ENCODE measurements at regions not wholly inside any gene's neighbourhood (a gene's known extent, or its start where the extent isn't known, plus 50 kb on each side); places are given as distances from the start of the nearest gene placed in this dataset.
"Not testable (repeated sequence)": the region's sequence is repeated elsewhere in the genome, so short reads cannot be mapped to it uniquely, and the experiment has no call there.

GRCh38 chr12:73716143-73716542, 821.5 kb upstream of the ATXN7L3B start:
- not testable (repeated sequence) for H3K4me1 ChIP-seq (ENCODE audit: low read length); H3K27ac ChIP-seq (ENCODE audit: low read length); H3K9ac ChIP-seq (ENCODE audit: low read length); H3K9me3 ChIP-seq (ENCODE audit: low read length); H3K4me2 ChIP-seq (ENCODE audit: low read depth, low read length, poor library complexity, severe bottlenecking); H3K36me3 ChIP-seq (ENCODE audit: insufficient read depth, low read length); H3K27me3 ChIP-seq (ENCODE audit: low read length); H3K4me3 ChIP-seq (ENCODE audit: low read length); DNase-seq; H3K79me2 ChIP-seq (ENCODE audit: low read length); H3K9me2 ChIP-seq (replicated peaks; ENCODE audit: insufficient read depth, low read length); H2AFZ ChIP-seq (ENCODE audit: low read length); H4K20me1 ChIP-seq (ENCODE audit: insufficient read depth, low read depth, low read length)

DNA sequence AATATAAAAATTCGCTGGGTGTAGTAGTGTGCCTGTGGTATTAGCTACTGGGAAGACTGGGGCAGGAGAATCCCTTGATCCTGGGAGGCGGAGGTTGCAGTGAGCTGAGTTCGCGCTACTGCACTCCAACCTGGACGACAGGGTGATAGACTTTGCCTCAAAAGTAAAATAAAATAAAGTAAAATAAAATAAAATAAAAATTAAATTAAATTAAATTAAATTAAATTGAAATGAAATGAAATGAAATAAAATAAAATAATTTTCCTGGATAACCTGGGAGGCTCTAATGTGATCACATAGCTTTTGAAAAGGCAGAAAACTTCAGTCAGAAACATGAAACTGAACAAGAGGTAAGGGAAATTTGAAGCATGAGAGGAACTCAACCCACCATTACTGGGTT, 818.4 kb upstream of the ATXN7L3B start:
- Histone ChIP-seq H3K4me1 (ENCODE audit: low read length) (no peaks in the 10 kb centered on the region), H3K4me2 (ENCODE audit: low read depth, low read length, poor library complexity, severe bottlenecking) (no peak overlapping the region), H3K9me3 (ENCODE audit: low read length) (peaks cover 11% of the 10 kb centered on the region), H3K36me3 (ENCODE audit: insufficient read depth, low read length) (no peaks in the 10 kb centered on the region), H3K27ac (ENCODE audit: low read length) (no peak overlapping the region), H4K20me1 (ENCODE audit: insufficient read depth, low read depth, low read length) (no peaks in the 10 kb centered on the region), H3K79me2 (ENCODE audit: low read length) (no peaks in the 10 kb centered on the region), H2AFZ (ENCODE audit: low read length) (no peak overlapping the region), H3K27me3 (ENCODE audit: low read length) (no peaks in the 10 kb centered on the region), H3K9me2 (replicated peaks; ENCODE audit: insufficient read depth, low read length) (0 out of 2 replicates have a peak, but pooled peaks cover 3% of the 10 kb centered on the region), H3K4me3 (ENCODE audit: low read length) (no peak overlapping the region), H3K9ac (ENCODE audit: low read length) (no peak overlapping the region)
- DNase-seq, result no peak

DNA sequence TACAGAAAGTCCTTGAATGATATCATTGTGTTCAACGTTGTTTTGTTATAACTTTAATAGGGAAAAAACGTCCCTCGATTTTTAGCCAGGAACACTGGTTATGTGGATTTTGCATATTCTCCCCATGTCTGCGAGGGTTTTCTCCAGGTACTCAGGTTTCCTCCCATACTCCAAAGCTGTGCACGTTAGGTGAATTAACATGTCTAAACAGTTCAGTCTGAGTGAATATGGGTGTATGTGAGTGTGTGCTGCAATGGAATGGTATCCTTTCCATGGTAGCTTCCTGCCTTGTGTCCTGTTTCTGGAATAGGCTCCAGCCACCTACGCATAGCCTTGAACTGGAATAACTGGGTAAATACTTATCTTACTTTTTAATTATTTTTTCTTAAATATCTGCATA, 810.8 kb upstream of the ATXN7L3B start:
- no peak overlapping the region for H3K27ac ChIP-seq (ENCODE audit: low read length)
- no peaks in the 10 kb centered on the region for H3K36me3 ChIP-seq (ENCODE audit: insufficient read depth, low read length)
- no peak overlapping the region for H2AFZ ChIP-seq (ENCODE audit: low read length)

DNA sequence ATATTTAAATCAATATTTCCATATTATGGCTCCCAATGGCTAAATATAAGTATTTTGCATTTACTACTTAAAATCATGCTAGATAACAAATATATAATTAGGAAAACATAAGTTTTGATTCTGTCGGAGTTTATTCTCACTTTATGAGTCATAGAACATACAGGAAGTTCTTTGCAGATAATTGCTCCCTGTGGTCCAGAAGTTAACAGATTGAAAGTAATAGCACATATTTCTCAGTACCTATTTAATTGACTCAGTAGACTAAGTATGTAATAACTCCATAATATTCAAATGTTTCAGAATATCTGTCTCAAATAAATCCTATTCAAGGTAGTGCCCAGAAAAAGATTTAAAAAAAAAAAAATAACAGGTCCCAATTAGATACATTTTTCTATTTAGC, 806.0 kb upstream of the ATXN7L3B start:
- DNase-seq, result no peak
- Histone ChIP-seq H3K4me3 (ENCODE audit: low read length) (no peak overlapping the region), H4K20me1 (ENCODE audit: insufficient read depth, low read depth, low read length) (no peaks in the 10 kb centered on the region), H3K4me2 (ENCODE audit: low read depth, low read length, poor library complexity, severe bottlenecking) (no peak overlapping the region), H3K36me3 (ENCODE audit: insufficient read depth, low read length) (no peaks in the 10 kb centered on the region), H3K79me2 (ENCODE audit: low read length) (no peaks in the 10 kb centered on the region), H3K27ac (ENCODE audit: low read length) (no peak overlapping the region), H3K27me3 (ENCODE audit: low read length) (no peaks in the 10 kb centered on the region), H3K9ac (ENCODE audit: low read length) (no peak overlapping the region), H3K9me2 (replicated peaks; ENCODE audit: insufficient read depth, low read length) (no peaks in the 10 kb centered on the region), H3K9me3 (ENCODE audit: low read length) (peaks cover 27% of the 10 kb centered on the region; the same call in 1 of the 2 replicates), H3K4me1 (ENCODE audit: low read length) (no peaks in the 10 kb centered on the region), H2AFZ (ENCODE audit: low read length) (no peak overlapping the region)

More for the DNA sequence above, 810.8 kb upstream of the ATXN7L3B start:
- Histone ChIP-seq H4K20me1 (ENCODE audit: insufficient read depth, low read depth, low read length) (no peaks in the 10 kb centered on the region), H3K27me3 (ENCODE audit: low read length) (no peaks in the 10 kb centered on the region), H3K4me3 (ENCODE audit: low read length) (no peak overlapping the region), H3K9ac (ENCODE audit: low read length) (no peak overlapping the region), H3K4me1 (ENCODE audit: low read length) (no peaks in the 10 kb centered on the region), H3K79me2 (ENCODE audit: low read length) (no peaks in the 10 kb centered on the region), H3K9me3 (ENCODE audit: low read length) (peaks cover 27% of the 10 kb centered on the region; the same call in 1 of the 2 replicates), H3K4me2 (ENCODE audit: low read depth, low read length, poor library complexity, severe bottlenecking) (no peak overlapping the region), H3K9me2 (replicated peaks; ENCODE audit: insufficient read depth, low read length) (0 out of 2 replicates have a peak, but pooled peaks cover 3% of the 10 kb centered on the region)
- no peak for DNase-seq

DNA sequence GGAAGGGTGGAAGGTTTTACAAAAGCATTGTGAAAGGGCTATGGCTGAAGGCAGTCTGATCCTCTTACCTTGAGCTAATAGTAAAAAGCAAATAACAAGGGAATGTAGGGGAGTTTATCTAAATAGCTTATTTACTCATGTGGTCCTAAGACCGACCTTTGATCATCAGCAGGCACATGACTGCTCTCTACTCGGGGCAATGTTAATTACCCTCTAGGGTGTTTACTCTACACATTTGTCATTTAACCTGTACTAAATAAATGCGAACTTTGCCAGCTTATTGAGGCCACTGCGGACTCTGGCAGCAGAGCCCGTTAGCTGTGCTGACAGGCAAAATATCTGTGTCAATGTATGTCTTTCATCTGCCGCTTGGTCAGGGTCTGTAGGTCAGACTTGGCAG, 768.3 kb upstream of the ATXN7L3B start:
- Histone ChIP-seq H3K9ac (ENCODE audit: low read length) (no peak overlapping the region), H3K27ac (ENCODE audit: low read length) (no peak overlapping the region), H4K20me1 (ENCODE audit: insufficient read depth, low read depth, low read length) (no peaks in the 10 kb centered on the region), H3K79me2 (ENCODE audit: low read length) (no peaks in the 10 kb centered on the region), H3K4me3 (ENCODE audit: low read length) (no peak overlapping the region), H2AFZ (ENCODE audit: low read length) (no peak overlapping the region), H3K4me2 (ENCODE audit: low read depth, low read length, poor library complexity, severe bottlenecking) (no peak overlapping the region), H3K27me3 (ENCODE audit: low read length) (no peaks in the 10 kb centered on the region), H3K4me1 (ENCODE audit: low read length) (no peaks in the 10 kb centered on the region), H3K9me2 (replicated peaks; ENCODE audit: insufficient read depth, low read length) (no peaks in the 10 kb centered on the region), H3K36me3 (ENCODE audit: insufficient read depth, low read length) (no peaks in the 10 kb centered on the region), H3K9me3 (ENCODE audit: low read length) (peaks cover 33% of the 10 kb centered on the region)
- DNase-seq, result no peak

DNA sequence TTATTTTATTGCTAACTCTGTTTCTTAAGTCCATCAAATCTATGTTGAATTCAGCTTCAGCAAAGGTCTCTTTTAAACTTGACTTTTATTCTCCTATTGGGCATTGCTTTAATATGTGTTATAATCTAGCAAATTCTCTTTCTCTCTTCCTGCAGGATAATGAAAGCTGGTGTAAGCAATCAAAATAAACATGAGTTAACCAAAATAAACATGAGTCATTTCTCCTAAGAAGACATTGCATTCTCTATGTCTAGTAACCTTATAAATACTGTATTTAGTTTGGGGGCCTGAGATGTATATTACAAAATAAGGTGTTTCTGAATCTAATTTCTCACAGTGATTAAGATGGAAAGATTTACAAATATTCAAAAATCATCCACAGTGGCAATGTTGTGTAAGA, 739.1 kb upstream of the ATXN7L3B start:
- Histone ChIP-seq H3K27me3 (ENCODE audit: low read length) (no peaks in the 10 kb centered on the region), H3K4me3 (ENCODE audit: low read length) (no peak overlapping the region), H3K4me2 (ENCODE audit: low read depth, low read length, poor library complexity, severe bottlenecking) (no peak overlapping the region), H3K79me2 (ENCODE audit: low read length) (no peaks in the 10 kb centered on the region), H3K4me1 (ENCODE audit: low read length) (no peaks in the 10 kb centered on the region), H2AFZ (ENCODE audit: low read length) (no peak overlapping the region), H3K9ac (ENCODE audit: low read length) (no peak overlapping the region), H3K9me2 (replicated peaks; ENCODE audit: insufficient read depth, low read length) (no peaks in the 10 kb centered on the region), H3K27ac (ENCODE audit: low read length) (no peak overlapping the region), H4K20me1 (ENCODE audit: insufficient read depth, low read depth, low read length) (no peaks in the 10 kb centered on the region), H3K9me3 (ENCODE audit: low read length) (peaks cover 20% of the 10 kb centered on the region), H3K36me3 (ENCODE audit: insufficient read depth, low read length) (no peaks in the 10 kb centered on the region)
- DNase-seq, result no peak

GRCh38 chr12:73815072-73815645, 722.5 kb upstream of the ATXN7L3B start:
- peaks cover 18% of the 10 kb centered on the region for H3K9me3 ChIP-seq (ENCODE audit: low read length)
- H3K36me3 ChIP-seq (ENCODE audit: insufficient read depth, low read length), result no peaks in the 10 kb centered on the region
- no peaks in the 10 kb centered on the region for H3K9me2 ChIP-seq (replicated peaks; ENCODE audit: insufficient read depth, low read length)
- no peak overlapping the region for H3K27ac ChIP-seq (ENCODE audit: low read length)
- no peak overlapping the region for H3K4me3 ChIP-seq (ENCODE audit: low read length)
- H3K79me2 ChIP-seq (ENCODE audit: low read length), result no peaks in the 10 kb centered on the region
- H3K27me3 ChIP-seq (ENCODE audit: low read length), result no peaks in the 10 kb centered on the region
- no peaks in the 10 kb centered on the region for H3K4me1 ChIP-seq (ENCODE audit: low read length)
- H4K20me1 ChIP-seq (ENCODE audit: insufficient read depth, low read depth, low read length), result no peaks in the 10 kb centered on the region
- no peak for DNase-seq
- no peak overlapping the region for H3K4me2 ChIP-seq (ENCODE audit: low read depth, low read length, poor library complexity, severe bottlenecking)
- H3K9ac ChIP-seq (ENCODE audit: low read length), result no peak overlapping the region
- no peak overlapping the region for H2AFZ ChIP-seq (ENCODE audit: low read length)

DNA sequence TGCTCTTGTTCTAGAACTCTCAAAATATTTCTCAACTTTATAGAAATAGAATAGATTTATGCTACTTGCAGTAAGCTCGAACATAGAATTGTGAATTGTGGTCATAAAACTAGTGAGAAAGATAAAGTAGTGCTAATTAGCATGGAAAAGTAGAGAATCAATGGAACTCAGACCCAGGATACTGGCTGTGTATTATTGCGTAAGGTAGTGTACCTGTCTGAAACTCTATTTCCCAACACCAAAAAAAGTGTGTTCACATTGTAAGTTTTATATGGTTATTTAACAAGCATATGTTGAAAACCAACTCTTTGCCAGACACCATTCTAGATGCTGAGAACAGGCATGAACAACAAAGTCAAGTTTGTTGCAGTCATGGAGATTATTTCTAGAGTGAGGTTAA, 720.5 kb upstream of the ATXN7L3B start:
- Histone ChIP-seq H3K9me2 (replicated peaks; ENCODE audit: insufficient read depth, low read length) (no peaks in the 10 kb centered on the region), H3K27me3 (ENCODE audit: low read length) (no peaks in the 10 kb centered on the region), H3K9me3 (ENCODE audit: low read length) (peaks cover 18% of the 10 kb centered on the region), H4K20me1 (ENCODE audit: insufficient read depth, low read depth, low read length) (no peaks in the 10 kb centered on the region), H2AFZ (ENCODE audit: low read length) (no peak overlapping the region), H3K79me2 (ENCODE audit: low read length) (no peaks in the 10 kb centered on the region), H3K36me3 (ENCODE audit: insufficient read depth, low read length) (no peaks in the 10 kb centered on the region), H3K4me3 (ENCODE audit: low read length) (no peak overlapping the region), H3K9ac (ENCODE audit: low read length) (no peak overlapping the region), H3K4me2 (ENCODE audit: low read depth, low read length, poor library complexity, severe bottlenecking) (no peak overlapping the region), H3K4me1 (ENCODE audit: low read length) (no peaks in the 10 kb centered on the region), H3K27ac (ENCODE audit: low read length) (no peak overlapping the region)
- no peak for DNase-seq

DNA sequence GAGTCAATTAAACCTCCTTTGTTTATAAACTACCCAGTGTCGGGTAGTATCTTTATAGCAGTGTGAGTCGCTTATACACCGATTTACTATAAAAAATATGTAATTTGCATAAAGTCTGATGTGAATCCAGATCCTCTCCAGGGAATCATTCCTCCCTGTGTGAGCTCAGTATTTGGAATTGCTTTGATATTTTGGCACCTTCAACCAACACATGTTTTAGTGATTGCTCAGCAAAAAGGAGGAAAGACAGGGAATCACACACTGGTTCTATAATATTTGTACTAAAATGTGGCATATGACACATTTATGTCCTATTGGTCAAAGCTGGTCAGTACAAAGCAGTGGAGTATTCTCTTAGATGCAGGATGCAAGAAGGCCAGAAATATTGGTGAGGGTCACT, 703.9 kb upstream of the ATXN7L3B start:
- no peak for DNase-seq
- Histone ChIP-seq H3K27me3 (ENCODE audit: low read length) (no peaks in the 10 kb centered on the region), H3K4me1 (ENCODE audit: low read length) (no peaks in the 10 kb centered on the region)

More for the DNA sequence above, 703.9 kb upstream of the ATXN7L3B start:
- Histone ChIP-seq H2AFZ (ENCODE audit: low read length) (no peak overlapping the region), H3K4me2 (ENCODE audit: low read depth, low read length, poor library complexity, severe bottlenecking) (no peak overlapping the region), H3K36me3 (ENCODE audit: insufficient read depth, low read length) (no peaks in the 10 kb centered on the region), H3K27ac (ENCODE audit: low read length) (no peak overlapping the region), H3K4me3 (ENCODE audit: low read length) (no peak overlapping the region), H3K79me2 (ENCODE audit: low read length) (no peaks in the 10 kb centered on the region), H3K9me2 (replicated peaks; ENCODE audit: insufficient read depth, low read length) (no peaks in the 10 kb centered on the region), H3K9me3 (ENCODE audit: low read length) (peaks cover 7% of the 10 kb centered on the region), H4K20me1 (ENCODE audit: insufficient read depth, low read depth, low read length) (no peaks in the 10 kb centered on the region), H3K9ac (ENCODE audit: low read length) (no peak overlapping the region)
